LNCaP clone FGC (cell line): ENCODE measurements at regions not wholly inside any gene's neighbourhood (a gene's known extent, or its start where the extent isn't known, plus 50 kb on each side); places are given as distances from the start of the nearest gene placed in this dataset.

Experiments used
- DNase-seq: peaks from one replicate; pipeline ENCODE4 v3.0.0-alpha.2; 2011; ENCODE audit warnings: low read depth
- H3K4me3 ChIP-seq: 2 replicates; pipeline ENCODE4 v1.5.1; 2011; ENCODE audit warnings: mild to moderate bottlenecking, low read depth, low read length, control low read depth
- CTCF ChIP-seq: IDR thresholded peaks from 2 replicates; pipeline ENCODE4 v1.5.1; 2012; ENCODE audit warnings: mild to moderate bottlenecking; ENCODE audit not compliant: control insufficient read depth, insufficient read depth; ENCODE audit errors: extremely low read depth

GRCh38 chr11:107222431-107222830 lies 204.2 kb upstream of the GUCY1A2 start:
- no peak overlapping the region for H3K4me3 ChIP-seq
- no peak for TF ChIP-seq CTCF
- DNase-seq = no peak

- no peak overlapping the region for H3K4me3 ChIP-seq
- no peak for TF ChIP-seq CTCF
- no peak for DNase-seq
Measured at GRCh38 chr11:107221748-107222285, 203.5 kb upstream of the GUCY1A2 start.

- H3K4me3 ChIP-seq = no peak overlapping the region
- TF ChIP-seq CTCF = no peak
- DNase-seq = no peak
Measured at GRCh38 chr11:107218123-107219013, 200.1 kb upstream of the GUCY1A2 start.

- no peak for DNase-seq
- TF ChIP-seq CTCF = no peak
- no peak overlapping the region for H3K4me3 ChIP-seq
Measured at GRCh38 chr11:107217444-107217843, 199.2 kb upstream of the GUCY1A2 start.

GRCh38 chr11:107215010-107215409 lies 196.7 kb upstream of the GUCY1A2 start:
- no peak overlapping the region for H3K4me3 ChIP-seq
- DNase-seq = no peak
- no peak for TF ChIP-seq CTCF

- no peak for TF ChIP-seq CTCF
- no peak for DNase-seq
- no peak overlapping the region for H3K4me3 ChIP-seq
Measured at GRCh38 chr11:107203656-107204055, 185.4 kb upstream of the GUCY1A2 start.

- DNase-seq = no peak
- H3K4me3 ChIP-seq = no peak overlapping the region
- TF ChIP-seq CTCF = no peak
Measured at GRCh38 chr11:107202241-107202640, 184.0 kb upstream of the GUCY1A2 start.
